ENCODE measurements at regions not wholly inside any gene's neighbourhood (a gene's known extent, or its start where the extent isn't known, plus 50 kb on each side); places are given as distances from the start of the nearest gene placed in this dataset.

- Histone ChIP-seq H3K36me3 (ENCODE audit: control insufficient read depth, insufficient read depth, low read length) (no peaks in the 10 kb centered on the region), H3K4me3 (replicated peaks; ENCODE audit: low read depth, low read length) (no peak overlapping the region), H3K27me3 (replicated peaks; ENCODE audit: control insufficient read depth, insufficient read depth, low read length) (no peaks in the 10 kb centered on the region)
- no peak for TF ChIP-seq CTCF (IDR thresholded peaks at IDR 0.05; ENCODE audit: insufficient read depth, low read length, poor library complexity, severe bottlenecking)
- no peak for DNase-seq (ENCODE audit: extremely low read depth, insufficient read length)
Measured at GRCh38 chr14:97777622-97778355, 980.6 kb downstream of the VRK1 start.

GRCh38 chr14:97779140-97779539, 982.0 kb downstream of the VRK1 start:
- Histone ChIP-seq H3K4me3 (replicated peaks; ENCODE audit: low read depth, low read length) (no peak overlapping the region), H3K27me3 (replicated peaks; ENCODE audit: control insufficient read depth, insufficient read depth, low read length) (no peaks in the 10 kb centered on the region), H3K36me3 (ENCODE audit: control insufficient read depth, insufficient read depth, low read length) (no peaks in the 10 kb centered on the region)
- DNase-seq (ENCODE audit: extremely low read depth, insufficient read length): no peak
- TF ChIP-seq CTCF (IDR thresholded peaks at IDR 0.05; ENCODE audit: insufficient read depth, low read length, poor library complexity, severe bottlenecking): no peak

GRCh38 chr14:97780804-97781203, 983.6 kb downstream of the VRK1 start:
- H3K27me3 ChIP-seq (replicated peaks; ENCODE audit: control insufficient read depth, insufficient read depth, low read length): no peaks in the 10 kb centered on the region
- DNase-seq (ENCODE audit: extremely low read depth, insufficient read length): no peak

GRCh38 chr14:97781961-97782360, 984.8 kb downstream of the VRK1 start:
- Histone ChIP-seq H3K36me3 (ENCODE audit: control insufficient read depth, insufficient read depth, low read length) (no peaks in the 10 kb centered on the region), H3K27me3 (replicated peaks; ENCODE audit: control insufficient read depth, insufficient read depth, low read length) (no peaks in the 10 kb centered on the region), H3K4me3 (replicated peaks; ENCODE audit: low read depth, low read length) (no peak overlapping the region)
- DNase-seq (ENCODE audit: extremely low read depth, insufficient read length): no peak
- no peak for TF ChIP-seq CTCF (IDR thresholded peaks at IDR 0.05; ENCODE audit: insufficient read depth, low read length, poor library complexity, severe bottlenecking)

More at GRCh38 chr14:97780804-97781203, 983.6 kb downstream of the VRK1 start:
- no peak for TF ChIP-seq CTCF (IDR thresholded peaks at IDR 0.05; ENCODE audit: insufficient read depth, low read length, poor library complexity, severe bottlenecking)
- Histone ChIP-seq H3K36me3 (ENCODE audit: control insufficient read depth, insufficient read depth, low read length) (no peaks in the 10 kb centered on the region), H3K4me3 (replicated peaks; ENCODE audit: low read depth, low read length) (no peak overlapping the region)

- DNase-seq (ENCODE audit: extremely low read depth, insufficient read length): no peak
- Histone ChIP-seq H3K27me3 (replicated peaks; ENCODE audit: control insufficient read depth, insufficient read depth, low read length) (no peaks in the 10 kb centered on the region), H3K36me3 (ENCODE audit: control insufficient read depth, insufficient read depth, low read length) (no peaks in the 10 kb centered on the region), H3K4me3 (replicated peaks; ENCODE audit: low read depth, low read length) (no peak overlapping the region)
- TF ChIP-seq CTCF (IDR thresholded peaks at IDR 0.05; ENCODE audit: insufficient read depth, low read length, poor library complexity, severe bottlenecking): no peak
Measured at GRCh38 chr14:97782871-97783414, 985.8 kb downstream of the VRK1 start.

Measured in GM06990 (cell line).